SK-MEL-5 (cell line): ENCODE measurements at regions not wholly inside any gene's neighbourhood (a gene's known extent, or its start where the extent isn't known, plus 50 kb on each side); places are given as distances from the start of the nearest gene placed in this dataset.
"Not testable (repeated sequence)": the region's sequence is repeated elsewhere in the genome, so short reads cannot be mapped to it uniquely, and the experiment has no call there.

Experiments
- DNase-seq: peaks from one replicate; pipeline ENCODE4 v3.0.0-alpha.2; 2016; ENCODE audit warnings: low read depth, low spot score
- in situ Hi-C: cut with HindIII; loops from 2 replicates; pipeline ENCODE4 v1.10.0; 2016; ENCODE audit warnings: low sequenced_read_pairs, high pct_unique_total_duplicates, low pct_unique_long_range_greater_than_20kb

DNA sequence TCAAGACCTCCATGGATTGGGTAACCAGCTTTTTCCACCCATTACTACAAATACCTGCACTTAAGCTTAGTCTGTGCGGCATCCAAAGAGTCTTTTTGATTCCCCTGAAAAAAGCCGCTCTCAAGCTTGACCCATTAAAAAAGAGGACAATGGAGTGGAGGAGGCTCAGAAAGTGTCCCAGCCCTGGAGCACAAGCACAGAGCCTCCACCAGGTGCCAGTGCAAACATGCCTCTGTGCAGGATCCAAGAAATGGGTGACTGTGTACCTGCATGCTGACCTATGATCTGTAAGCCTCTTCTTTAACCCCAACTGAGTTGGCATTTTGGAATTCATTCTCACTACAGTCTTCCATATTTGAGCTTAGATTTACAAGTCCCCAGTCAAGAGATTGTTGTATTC is 168.3 kb upstream of the TLE4 start:
- in situ Hi-C loops = no loop called here

DNA sequence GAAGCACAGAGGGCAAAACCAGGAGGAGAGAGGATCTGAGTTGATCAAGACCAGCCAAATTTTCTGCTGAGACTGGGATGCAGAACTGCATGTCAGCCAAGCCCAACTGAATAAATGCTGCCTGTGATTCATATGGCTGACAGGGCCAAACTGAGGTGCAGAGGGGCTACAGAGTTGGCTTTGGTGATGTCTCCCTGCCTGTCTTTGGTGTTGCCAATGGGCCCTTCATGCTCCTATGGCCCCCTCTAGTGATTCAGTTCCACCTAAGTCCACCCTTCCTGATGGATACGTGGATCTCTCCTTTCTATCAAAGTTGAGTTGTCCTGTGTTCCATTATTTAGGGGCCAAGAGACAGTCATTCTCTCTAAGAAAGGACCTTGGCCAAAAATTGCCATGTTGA is 163.6 kb upstream of the TLE4 start:
- in situ Hi-C loops = no loop called here
- DNase-seq = no peak

More for the DNA sequence above, 168.3 kb upstream of the TLE4 start:
- no peak for DNase-seq

DNA sequence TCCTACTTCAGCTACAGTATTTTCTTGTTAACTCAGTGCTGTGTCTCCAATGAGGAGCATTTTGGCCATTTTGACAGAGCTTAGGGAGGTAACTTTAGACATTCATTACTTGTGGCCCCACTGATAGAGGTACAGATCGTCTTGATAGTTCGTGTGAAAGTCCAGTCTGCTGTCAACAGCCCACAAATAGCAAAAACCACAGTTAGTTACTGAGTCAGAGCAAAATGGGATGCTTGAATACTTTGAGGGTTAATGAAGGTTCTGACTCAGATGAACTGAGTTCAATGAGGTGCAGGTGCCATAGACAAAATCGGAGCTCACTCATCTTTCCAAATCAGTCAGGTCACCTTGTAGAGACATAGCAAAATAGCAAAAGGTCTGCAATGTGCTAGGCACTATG is 163.1 kb upstream of the TLE4 start:
- in situ Hi-C loops = no loop called here
- DNase-seq = no peak

DNA sequence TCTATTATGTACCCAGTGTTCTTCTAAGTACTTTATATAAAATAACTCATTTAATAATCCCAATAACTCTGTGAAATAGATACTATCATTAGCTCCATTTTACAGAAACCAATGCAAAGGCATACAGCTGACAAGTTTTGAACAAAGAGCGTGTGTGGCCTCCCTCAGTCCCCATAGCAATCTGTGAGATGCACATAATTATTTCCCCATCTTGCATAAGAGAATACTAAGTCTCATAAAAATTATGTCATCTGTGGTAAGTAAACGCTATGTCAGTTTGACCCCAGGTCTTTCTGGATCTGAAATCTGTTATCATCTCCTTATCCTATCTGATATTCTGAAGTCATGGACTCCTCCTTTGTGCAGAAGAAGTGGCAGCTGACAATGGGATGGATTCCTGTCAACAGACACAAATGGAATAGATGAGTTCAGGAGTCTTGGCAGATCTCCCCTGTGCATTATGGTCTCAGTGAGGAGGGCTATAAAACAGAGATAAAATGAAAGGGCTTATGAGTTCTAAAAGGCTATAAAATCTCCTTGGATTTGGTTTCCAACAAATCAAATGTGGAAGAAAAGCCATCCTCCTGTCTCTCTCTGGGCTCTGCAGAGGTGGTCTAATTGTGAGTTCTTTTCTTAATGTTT is 162.5 kb upstream of the TLE4 start:
- no peak for DNase-seq

DNA sequence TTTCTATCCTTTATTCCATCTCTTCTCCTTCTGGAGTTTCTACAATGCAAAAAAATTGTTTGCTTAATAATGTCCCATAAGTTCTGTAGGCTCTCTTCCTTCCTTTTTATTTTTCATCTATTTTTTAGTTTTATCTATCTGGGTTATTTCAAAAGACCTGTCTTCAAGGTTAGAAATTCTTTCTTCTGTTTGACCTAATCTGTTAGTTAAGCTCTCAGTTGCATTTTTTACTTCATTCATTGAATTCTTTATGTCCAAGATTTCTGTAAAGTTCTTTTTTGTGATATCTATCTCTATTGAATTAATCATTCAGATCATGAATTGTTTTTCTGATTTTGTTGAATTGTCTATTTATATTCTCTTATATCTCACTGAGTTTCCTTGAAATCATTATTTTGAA is 145.9 kb upstream of the TLE4 start:
- DNase-seq = no peak
- in situ Hi-C loops = no loop called here

More for the DNA sequence above, 162.5 kb upstream of the TLE4 start:
- in situ Hi-C loops = no loop called here

DNA sequence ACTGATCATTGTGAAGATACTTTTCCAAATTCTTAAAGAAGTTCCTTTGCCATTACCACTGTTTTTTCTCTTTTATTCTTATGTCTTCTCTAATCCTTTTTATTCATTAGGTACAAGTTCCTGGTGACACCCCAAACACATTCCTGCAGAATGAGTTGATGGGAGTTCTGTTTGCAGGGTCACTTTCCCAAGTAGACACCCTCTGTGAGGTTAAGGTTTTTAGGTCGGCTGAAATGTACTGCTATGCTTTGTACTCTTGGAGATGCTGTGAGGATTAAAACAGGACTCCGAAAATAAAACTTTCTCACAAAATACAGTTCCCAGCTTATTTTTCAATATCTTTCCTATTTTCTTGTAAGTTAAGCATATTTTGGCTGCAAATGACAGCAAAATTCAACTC is 143.3 kb upstream of the TLE4 start:
- in situ Hi-C loops = no loop called here
- no peak for DNase-seq

DNA sequence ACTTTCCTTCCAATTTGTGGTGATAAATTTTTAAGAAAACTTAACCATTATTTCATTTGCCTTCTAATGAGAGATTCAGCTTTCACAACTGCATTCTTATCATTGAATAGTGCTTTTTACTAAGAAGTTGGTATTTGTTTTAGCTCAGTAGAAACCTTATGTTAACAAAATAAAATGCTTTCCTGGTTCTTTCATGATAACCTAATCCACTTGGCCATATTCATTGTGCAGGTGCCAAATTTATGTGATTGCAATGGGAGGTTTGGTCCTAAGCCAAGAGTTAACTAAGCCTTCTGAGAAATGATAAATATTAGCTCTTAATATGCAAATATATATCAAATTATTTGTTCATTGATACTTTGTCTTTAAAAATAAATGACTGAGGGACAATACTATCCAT is 141.1 kb upstream of the TLE4 start:
- DNase-seq = no peak
- in situ Hi-C loops = no loop called here

DNA sequence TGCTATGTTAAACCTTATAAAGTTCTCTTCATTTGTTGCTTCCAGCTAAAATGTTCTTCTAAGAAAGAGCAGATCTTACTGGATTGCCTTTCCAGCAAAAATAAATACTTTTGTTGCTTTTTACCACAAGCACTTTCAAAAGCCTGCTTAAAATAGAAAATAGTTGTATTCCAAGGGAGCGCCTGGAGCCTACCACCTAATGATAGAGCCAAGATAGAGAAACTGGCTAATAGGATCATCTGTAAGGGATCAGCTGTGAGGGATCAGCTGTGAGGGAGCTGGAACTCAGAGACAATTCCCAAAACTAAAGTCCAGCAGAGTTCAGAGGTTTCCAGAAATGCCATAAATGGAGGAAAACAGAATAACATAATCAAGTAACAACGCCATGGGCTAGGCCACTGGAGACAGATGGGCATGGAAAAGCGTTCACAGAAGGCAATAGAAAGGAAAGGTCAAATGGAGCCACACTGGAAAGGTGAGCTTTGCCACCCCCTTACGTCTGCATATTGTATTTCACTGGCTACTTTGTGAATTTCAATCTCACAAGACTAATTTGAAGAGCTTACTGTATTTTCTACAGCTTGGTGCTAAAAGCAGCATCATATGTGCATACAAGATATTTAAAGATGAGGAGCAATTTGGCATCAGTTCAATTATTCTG is 140.6 kb upstream of the TLE4 start:
- DNase-seq = no peak
- in situ Hi-C loops = no loop called here

DNA sequence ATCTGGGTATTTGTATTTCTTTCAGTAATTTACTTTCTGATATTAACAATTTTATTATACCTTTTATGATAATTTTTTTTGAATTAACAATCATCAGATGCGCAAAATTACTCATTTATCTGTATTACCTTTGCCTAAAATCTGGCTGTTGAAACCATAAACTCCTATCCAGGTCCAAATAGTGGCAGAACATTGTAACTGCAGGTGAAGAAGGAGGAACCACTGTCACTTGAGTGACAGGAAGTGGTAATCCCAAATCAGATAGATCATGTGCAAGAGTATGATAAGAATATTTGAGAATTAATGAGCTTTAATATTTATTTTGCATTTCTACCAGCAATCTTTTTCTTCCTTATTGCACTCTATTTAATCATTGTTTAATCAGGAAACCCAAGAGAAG is 139.3 kb upstream of the TLE4 start:
- DNase-seq = no peak
- in situ Hi-C loops = no loop called here

DNA sequence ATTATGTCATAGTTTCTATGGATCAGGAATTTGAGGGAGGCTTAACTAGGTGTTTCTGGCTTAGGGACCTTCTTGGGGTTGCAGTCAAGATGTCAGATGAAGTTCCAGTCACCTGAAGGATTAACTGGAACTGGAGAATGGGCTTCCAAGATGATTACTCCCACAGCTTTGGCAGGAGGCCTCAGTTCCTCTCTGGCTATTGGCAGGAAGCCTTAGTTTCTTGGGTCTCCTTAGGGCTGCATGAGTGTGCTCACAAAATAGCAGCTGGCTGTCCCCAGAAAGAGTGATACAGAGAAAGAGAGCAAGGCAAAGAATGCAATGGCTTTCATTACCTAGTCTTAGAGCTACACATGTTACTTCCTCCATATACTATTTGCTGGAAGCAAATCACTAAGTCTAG is 138.1 kb upstream of the TLE4 start:
- no peak for DNase-seq
- in situ Hi-C loops = no loop called here

DNA sequence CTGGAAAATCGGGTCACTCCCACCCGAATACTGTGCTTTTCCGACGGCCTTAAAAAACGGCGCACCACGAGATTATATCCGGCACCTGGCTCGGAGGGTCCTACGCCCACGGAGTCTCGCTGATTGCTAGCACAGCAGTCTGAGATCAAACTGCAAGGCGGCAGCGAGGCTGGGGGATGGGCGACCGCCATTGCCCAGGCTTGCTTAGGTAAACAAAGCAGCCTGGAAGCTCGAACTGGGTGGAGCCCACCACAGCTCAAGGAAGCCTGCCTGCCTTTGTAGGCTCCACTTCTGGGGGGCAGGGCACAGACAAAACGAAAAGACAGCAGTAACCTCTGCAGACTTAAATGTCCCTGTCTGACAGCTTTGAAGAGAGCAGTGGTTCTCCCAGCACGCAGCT is 132.5 kb upstream of the TLE4 start:
- in situ Hi-C loops, DNase-seq: not testable (repeated sequence)

DNA sequence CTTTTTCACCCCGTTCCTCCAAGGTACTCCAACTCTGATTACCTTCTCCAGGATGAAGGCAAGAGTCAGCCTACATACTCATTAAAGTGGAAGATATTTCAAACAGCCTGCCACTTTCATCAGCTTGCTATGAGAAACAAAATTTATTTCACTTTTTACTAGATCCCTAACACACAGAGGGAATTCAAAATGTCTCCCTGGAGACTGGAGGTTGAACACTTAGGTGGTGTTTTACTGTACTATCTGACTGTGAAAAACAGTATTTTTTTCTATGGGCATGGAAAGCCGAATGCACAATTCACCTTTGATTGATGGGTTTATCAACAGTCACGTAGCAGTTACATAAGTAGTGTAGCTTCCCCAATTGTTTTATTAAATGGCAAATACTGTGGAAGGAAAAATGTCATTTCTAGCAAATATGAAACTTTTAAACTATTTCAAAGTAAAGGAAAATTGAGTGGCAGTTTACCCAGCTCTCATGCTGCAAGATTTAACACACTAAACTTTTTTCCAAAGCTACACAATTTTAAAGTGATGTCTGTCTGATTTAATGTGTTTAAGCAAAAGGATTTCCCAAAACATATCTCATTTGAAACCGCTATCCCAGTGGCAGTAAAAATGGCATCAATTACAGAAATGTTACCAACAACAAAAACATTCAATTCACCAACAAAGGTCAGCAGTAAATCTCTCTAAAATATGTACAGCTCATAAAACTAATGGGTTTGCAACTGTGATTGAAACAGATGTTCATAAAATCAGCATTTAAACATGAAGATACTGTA is 125.0 kb upstream of the TLE4 start:
- in situ Hi-C loops = no loop called here
- DNase-seq = no peak

DNA sequence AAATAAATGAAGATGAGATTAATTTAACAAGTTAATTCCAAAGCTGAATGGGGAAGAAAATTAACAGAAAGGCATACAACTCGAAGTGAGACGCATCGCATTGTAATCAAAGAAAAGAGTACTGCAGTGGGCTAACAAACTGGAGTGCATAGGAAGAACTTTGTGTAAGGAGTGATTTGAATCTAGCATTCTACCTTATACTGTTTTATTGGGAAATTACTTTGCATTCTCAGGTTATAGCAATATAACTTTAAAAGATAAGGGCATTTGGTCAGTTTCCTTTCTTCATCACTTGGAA is 124.5 kb upstream of the TLE4 start:
- no peak for DNase-seq
- in situ Hi-C loops = no loop called here

DNA sequence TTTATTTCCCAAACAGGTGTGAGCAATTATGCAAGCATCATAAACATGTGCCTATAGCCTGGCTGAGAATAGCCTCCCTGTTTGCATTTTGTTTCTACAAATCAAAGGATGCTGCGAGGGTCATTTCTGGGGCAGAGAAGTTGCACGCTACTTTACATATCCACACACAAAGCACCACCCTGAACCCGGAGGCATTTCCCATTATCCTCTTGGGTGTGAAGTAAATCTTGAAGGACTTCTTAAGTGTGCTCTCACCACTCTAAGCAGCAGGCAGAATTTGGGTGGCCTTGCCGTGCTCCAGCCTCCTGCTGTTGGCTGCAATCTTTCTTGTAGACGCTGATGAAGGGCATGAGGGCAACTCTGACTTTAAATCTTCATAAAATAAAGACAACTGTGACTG is 124.0 kb upstream of the TLE4 start:
- in situ Hi-C loops = no loop called here
- no peak for DNase-seq

DNA sequence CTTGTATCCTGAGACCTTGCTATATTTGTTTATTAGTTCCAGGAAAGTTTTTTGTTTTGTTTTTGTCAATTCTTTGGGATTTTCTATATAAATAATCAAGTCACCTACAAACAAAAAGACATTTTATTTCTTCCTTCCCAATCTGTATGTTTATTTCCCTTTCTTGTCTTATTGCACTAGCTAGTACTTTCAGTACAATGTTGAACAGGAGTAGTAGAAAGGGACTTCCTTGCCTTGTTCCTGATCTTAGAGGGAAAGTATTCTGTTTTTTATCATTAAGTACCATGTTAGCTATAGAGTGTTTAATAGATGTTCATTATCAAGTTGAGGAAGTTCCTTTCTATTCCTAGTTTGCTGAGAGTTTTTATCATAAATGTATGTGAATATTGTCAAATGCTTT is 119.5 kb upstream of the TLE4 start:
- DNase-seq = no peak
- in situ Hi-C loops = no loop called here

DNA sequence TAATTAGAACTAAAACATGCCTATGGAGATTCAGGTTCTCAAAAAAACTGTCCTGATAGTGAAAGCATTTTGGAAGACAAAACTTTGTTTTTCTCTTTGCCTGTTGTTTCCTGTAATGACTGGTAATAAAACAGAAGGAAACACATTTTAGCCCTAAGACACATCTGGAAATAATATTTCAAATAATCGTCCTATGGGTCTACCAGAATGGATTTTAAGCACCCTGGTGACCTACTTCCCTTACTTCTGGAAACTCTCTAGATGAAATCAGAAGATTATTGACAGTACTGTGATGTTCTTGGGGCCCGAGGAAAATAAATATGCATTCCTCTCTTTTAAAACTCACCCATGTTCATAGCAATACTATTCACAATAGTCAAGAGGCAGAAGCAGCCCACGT is 110.1 kb upstream of the TLE4 start:
- no peak for DNase-seq
- in situ Hi-C loops = no loop called here

DNA sequence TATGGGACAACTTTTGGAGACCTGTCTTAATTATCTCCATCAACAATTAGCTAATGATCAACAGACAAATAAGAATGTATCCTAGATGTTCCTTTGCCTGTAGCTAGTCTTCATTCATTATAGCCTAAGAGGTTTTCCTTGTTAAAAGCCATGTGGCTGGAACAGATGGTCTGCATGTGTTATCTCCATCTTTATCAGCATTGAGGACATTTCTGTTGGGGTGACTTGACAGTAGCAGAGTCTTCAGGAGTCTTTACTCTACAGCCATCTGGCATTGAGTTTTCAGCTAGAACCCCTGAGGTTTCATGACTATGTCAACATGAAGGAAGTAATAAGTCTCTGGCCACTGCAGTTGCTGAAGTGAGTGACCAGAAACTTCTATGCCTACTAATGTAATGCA is 106.6 kb upstream of the TLE4 start:
- in situ Hi-C loops = no loop called here
- DNase-seq = no peak

DNA sequence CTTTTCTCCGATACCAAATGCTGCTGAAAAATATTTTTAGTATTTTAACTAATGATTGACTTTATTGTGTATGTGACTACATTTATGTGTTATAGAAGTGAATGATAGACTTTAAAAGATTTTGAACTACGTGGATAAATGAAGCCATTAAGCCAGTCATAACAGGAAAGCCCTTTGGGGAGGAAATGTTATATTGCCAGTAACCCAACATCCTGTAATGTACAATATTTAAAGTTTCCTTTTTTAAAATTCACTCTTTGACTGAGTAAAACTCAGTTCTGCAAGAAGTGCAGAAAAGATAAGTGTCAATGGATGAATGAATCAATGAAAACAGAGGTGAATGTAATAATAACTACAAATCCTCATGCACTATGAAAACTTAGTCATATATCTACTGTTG is 102.6 kb upstream of the TLE4 start:
- in situ Hi-C loops = no loop called here
- no peak for DNase-seq

DNA sequence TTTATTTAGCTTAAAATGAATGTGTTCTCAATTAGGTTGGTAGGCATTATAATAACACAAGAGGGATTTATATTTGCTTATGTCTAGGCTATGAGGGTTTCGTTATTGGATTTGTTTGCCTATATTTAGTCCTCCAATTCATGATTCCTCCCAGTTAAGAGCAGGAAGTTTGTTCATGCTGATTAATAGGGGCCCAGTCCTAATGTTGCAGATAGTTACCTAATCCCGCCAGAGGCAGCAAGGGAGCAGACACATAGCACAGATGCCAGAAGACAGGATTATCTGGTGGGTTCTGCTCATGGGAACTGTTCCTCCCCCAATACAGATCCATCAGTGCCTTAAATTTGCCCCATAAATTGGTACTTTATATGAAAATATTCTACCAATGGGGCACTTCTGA is 100.8 kb upstream of the TLE4 start:
- no peak for DNase-seq
- in situ Hi-C loops = no loop called here
